Tibial nerve (tissue), 4 donors: ENCODE measurements at regions not wholly inside any gene's neighbourhood (a gene's known extent, or its start where the extent isn't known, plus 50 kb on each side); places are given as distances from the start of the nearest gene placed in this dataset.

Experiments
- DNase-seq, 2 donors: peaks; one replicate each; pipeline ENCODE4 v3.0.0-alpha.2; 2019; ENCODE audit warnings: low spot score in 2 of 2
- H3K27ac ChIP-seq, 4 donors: fragments of 200-600 bp; sonication (generic) in 3 of 4; one replicate each; pipeline ENCODE4 v1.5.1; 2017 to 2019; ENCODE audit warnings: mild to moderate bottlenecking in 1 of 4
- H3K27me3 ChIP-seq, 2 donors: fragments of 200-600 bp; sonication (generic) in 1 of 2; one replicate each; pipeline versions ENCODE4 v1.5.1 to v1.6.0; 2017 to 2019
- H3K36me3 ChIP-seq, 3 donors: fragments of 200-600 bp; sonication (generic); one replicate each; pipeline ENCODE4 v1.5.1; 2018 to 2019
- H3K4me1 ChIP-seq, 4 donors: fragments of 200-600 bp; sonication (generic) in 3 of 4; one replicate each; pipeline ENCODE4 v1.5.1; 2017 to 2019
- H3K4me3 ChIP-seq, 4 donors: fragments of 200-600 bp; sonication (generic) in 3 of 4; one replicate each; pipeline ENCODE4 v1.5.1; 2017 to 2019; ENCODE audit warnings: mild to moderate bottlenecking in 1 of 4, moderate library complexity in 1 of 4
- H3K9me3 ChIP-seq, 4 donors: fragments of 200-600 bp; sonication (generic) in 3 of 4; one replicate each; pipeline ENCODE4 v1.5.1; 2017 to 2019
- EP300 ChIP-seq, 2 donors: sonication (generic); formaldehyde crosslinking; IDR thresholded peaks; one replicate each; pipeline ENCODE4 v1.6.1; 2017; ENCODE audit warnings: antibody characterized with exemption in 2 of 2, mild to moderate bottlenecking in 1 of 2
- POLR2A ChIP-seq, 2 donors: fragments of 450-650 bp; IDR thresholded peaks; one replicate each; pipeline ENCODE4 v1.6.1; 2017; ENCODE audit warnings: antibody characterized with exemption in 2 of 2, mild to moderate bottlenecking in 2 of 2, moderate library complexity in 2 of 2
- WGBS, 2 donors: methylation state at CpG; one replicate each; pipeline ENCODE4 v1.1.5; 2018; 5-methylcytosine and 5-hydroxymethylcytosine counted together
- TF ChIP-seq, protein P1 (sequence below), 5 experiments: fragments of 200-600 bp in 3 of 5; fragments of 450-650 bp in 2 of 5; sonication (generic) in 3 of 5; IDR thresholded peaks; one replicate each; pipeline ENCODE4 v1.5.1; 2016 to 2019; ENCODE audit warnings: antibody characterized with exemption in 5 of 5, mild to moderate bottlenecking in 3 of 5, moderate library complexity in 2 of 5

- DNase-seq, result no peak
- Histone ChIP-seq H3K27me3 (no peaks in the 10 kb centered on the region), H3K27ac (no peak overlapping the region), H3K9me3 (no peaks in the 10 kb centered on the region), H3K4me1 (no peaks in the 10 kb centered on the region), H3K36me3 (no peaks in the 10 kb centered on the region), H3K4me3 (no peak overlapping the region)
- 89 to 90% methylated on average over 4 of the region's 4 CpGs for WGBS, 2 donors
- TF ChIP-seq EP300 (IDR thresholded peaks at IDR 0.05), result no peak
- no peak for TF ChIP-seq POLR2A (IDR thresholded peaks at IDR 0.05)
- TF ChIP-seq, protein P1, sequence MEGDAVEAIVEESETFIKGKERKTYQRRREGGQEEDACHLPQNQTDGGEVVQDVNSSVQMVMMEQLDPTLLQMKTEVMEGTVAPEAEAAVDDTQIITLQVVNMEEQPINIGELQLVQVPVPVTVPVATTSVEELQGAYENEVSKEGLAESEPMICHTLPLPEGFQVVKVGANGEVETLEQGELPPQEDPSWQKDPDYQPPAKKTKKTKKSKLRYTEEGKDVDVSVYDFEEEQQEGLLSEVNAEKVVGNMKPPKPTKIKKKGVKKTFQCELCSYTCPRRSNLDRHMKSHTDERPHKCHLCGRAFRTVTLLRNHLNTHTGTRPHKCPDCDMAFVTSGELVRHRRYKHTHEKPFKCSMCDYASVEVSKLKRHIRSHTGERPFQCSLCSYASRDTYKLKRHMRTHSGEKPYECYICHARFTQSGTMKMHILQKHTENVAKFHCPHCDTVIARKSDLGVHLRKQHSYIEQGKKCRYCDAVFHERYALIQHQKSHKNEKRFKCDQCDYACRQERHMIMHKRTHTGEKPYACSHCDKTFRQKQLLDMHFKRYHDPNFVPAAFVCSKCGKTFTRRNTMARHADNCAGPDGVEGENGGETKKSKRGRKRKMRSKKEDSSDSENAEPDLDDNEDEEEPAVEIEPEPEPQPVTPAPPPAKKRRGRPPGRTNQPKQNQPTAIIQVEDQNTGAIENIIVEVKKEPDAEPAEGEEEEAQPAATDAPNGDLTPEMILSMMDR (IDR thresholded peaks at IDR 0.05), result no peak
These were observed 335.0 kb downstream of the TGFB2 start for GRCh38 chr1:218679988-218680748.

DNA sequence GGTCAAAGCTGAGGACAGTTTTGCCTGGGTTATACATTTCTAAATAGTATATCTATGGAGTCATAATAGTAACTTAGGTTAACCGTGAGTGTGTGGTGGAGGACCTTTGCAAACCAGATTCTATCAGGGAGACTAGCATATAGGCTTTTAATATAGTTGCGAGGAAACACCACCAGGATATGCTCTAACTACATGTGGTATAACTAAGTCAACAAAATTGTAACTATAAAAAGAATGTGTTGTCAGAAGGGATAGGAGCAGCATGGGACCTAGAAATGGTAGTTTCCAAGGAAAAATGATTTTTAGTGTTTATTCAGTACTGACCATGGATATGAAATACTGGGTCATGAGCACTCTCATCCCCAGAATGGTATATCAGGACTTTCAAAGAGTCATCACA is 338.1 kb downstream of the TGFB2 start:
- no peak for TF ChIP-seq POLR2A (IDR thresholded peaks at IDR 0.05)
- TF ChIP-seq, protein P1 (IDR thresholded peaks at IDR 0.05), result no peak
- TF ChIP-seq EP300 (IDR thresholded peaks at IDR 0.05), result no peak
- Histone ChIP-seq H3K9me3 (no peaks in the 10 kb centered on the region), H3K36me3 (no peaks in the 10 kb centered on the region), H3K4me1 (no peaks in the 10 kb centered on the region), H3K27ac (no peak overlapping the region), H3K27me3 (no peaks in the 10 kb centered on the region), H3K4me3 (no peak overlapping the region)
- WGBS, 2 donors, result 47 to 69% methylated on average over 2 of the region's 2 CpGs
- no peak for DNase-seq

- no peak for DNase-seq
- Histone ChIP-seq H3K36me3 (no peaks in the 10 kb centered on the region), H3K27ac (no peak overlapping the region), H3K4me1 (no peaks in the 10 kb centered on the region), H3K9me3 (no peaks in the 10 kb centered on the region), H3K4me3 (no peak overlapping the region), H3K27me3 (no peaks in the 10 kb centered on the region)
- TF ChIP-seq, protein P1 (IDR thresholded peaks at IDR 0.05), result no peak
These were observed 341.1 kb downstream of the TGFB2 start for GRCh38 chr1:218686258-218686657.

DNA sequence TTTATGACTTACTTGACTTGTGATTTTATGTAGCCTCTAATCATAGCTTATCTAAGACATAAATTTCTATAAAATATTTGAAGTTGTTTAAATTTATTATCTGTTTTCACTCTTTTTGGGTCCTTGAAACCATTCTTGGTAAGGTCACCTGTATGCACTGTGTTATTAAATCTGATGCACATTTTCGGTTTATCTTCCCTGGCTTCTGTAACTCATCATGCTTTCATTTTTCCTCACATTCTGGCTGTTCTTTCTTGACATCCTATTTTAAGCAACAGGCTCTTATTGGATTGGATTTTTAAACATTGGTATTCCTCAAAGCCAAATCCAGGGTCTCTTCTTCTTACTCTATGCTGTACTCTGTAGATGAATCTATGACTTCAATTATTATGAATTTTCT is 341.6 kb downstream of the TGFB2 start:
- Histone ChIP-seq H3K9me3 (no peaks in the 10 kb centered on the region), H3K4me3 (no peak overlapping the region), H3K36me3 (no peaks in the 10 kb centered on the region), H3K27me3 (no peaks in the 10 kb centered on the region), H3K27ac (no peak overlapping the region), H3K4me1 (no peaks in the 10 kb centered on the region)
- DNase-seq, result no peak
- TF ChIP-seq POLR2A (IDR thresholded peaks at IDR 0.05) (no peak), EP300 (IDR thresholded peaks at IDR 0.05) (no peak)
- TF ChIP-seq, protein P1 (IDR thresholded peaks at IDR 0.05), result no peak
- WGBS, 2 donors, result 79 to 92% methylated on average over 1 of the region's 1 CpG

DNA sequence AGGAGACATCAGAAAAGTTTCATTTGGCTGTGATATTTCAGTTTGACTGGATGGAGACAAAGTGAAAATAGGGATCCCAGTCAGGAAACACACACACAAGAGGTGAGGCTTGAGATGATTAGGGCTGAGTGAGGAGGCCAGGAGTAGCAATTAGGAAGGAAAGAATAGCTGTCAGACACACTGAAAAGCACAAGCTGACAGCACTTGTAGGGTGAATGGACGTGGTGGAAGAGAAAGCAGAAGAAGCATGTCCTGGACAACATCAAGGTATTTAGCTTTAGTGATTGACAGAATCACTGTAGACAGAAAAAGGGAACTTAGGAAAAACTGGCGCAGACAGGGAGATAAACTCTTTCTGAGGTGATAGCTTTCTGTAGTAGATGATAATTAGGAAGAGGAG is 347.7 kb downstream of the TGFB2 start:
- Histone ChIP-seq H3K4me1 (no peaks in the 10 kb centered on the region), H3K27me3 (no peaks in the 10 kb centered on the region), H3K27ac (no peak overlapping the region), H3K4me3 (no peak overlapping the region), H3K9me3 (no peaks in the 10 kb centered on the region), H3K36me3 (no peaks in the 10 kb centered on the region)
- TF ChIP-seq EP300 (IDR thresholded peaks at IDR 0.05) (no peak), POLR2A (IDR thresholded peaks at IDR 0.05) (no peak)
- TF ChIP-seq, protein P1 (IDR thresholded peaks at IDR 0.05), result no peak
- WGBS, 2 donors, result 88 to 93% methylated on average over 2 of the region's 2 CpGs
- DNase-seq, result no peak
